ENCODE measurements at regions not wholly inside any gene's neighbourhood (a gene's known extent, or its start where the extent isn't known, plus 50 kb on each side); places are given as distances from the start of the nearest gene placed in this dataset.
"Not testable (repeated sequence)": the region's sequence is repeated elsewhere in the genome, so short reads cannot be mapped to it uniquely, and the experiment has no call there.

DNA sequence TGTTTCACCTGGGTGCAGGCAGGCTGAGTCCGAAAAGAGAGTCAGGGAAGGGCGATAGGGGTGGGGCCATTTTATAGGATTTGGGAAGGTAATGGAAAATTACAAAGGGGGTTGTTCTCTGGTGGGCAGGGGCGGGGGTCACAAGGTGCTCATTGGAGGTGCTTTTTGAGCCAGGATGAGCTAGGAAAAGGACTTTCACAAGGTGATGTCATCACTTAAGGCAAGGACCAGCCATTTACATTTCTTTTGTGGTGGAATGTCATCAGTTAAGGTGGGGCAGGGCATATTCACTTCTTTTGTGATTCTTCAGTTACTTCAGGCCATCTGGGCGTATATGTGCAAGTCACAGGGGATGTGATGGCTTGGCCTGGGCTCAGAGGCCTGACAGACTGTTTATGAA is 1040.0 kb downstream of the TAF11L14 start:
- TF ChIP-seq, protein P1, sequence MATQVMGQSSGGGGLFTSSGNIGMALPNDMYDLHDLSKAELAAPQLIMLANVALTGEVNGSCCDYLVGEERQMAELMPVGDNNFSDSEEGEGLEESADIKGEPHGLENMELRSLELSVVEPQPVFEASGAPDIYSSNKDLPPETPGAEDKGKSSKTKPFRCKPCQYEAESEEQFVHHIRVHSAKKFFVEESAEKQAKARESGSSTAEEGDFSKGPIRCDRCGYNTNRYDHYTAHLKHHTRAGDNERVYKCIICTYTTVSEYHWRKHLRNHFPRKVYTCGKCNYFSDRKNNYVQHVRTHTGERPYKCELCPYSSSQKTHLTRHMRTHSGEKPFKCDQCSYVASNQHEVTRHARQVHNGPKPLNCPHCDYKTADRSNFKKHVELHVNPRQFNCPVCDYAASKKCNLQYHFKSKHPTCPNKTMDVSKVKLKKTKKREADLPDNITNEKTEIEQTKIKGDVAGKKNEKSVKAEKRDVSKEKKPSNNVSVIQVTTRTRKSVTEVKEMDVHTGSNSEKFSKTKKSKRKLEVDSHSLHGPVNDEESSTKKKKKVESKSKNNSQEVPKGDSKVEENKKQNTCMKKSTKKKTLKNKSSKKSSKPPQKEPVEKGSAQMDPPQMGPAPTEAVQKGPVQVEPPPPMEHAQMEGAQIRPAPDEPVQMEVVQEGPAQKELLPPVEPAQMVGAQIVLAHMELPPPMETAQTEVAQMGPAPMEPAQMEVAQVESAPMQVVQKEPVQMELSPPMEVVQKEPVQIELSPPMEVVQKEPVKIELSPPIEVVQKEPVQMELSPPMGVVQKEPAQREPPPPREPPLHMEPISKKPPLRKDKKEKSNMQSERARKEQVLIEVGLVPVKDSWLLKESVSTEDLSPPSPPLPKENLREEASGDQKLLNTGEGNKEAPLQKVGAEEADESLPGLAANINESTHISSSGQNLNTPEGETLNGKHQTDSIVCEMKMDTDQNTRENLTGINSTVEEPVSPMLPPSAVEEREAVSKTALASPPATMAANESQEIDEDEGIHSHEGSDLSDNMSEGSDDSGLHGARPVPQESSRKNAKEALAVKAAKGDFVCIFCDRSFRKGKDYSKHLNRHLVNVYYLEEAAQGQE (IDR thresholded peaks at IDR 0.05; ENCODE audit: unreplicated experiment), result not testable (repeated sequence)
- peak; percentile 39; the same call in 1 of the 2 replicates for TF ChIP-seq POLR2AphosphoS5 (IDR thresholded peaks at IDR 0.05; ENCODE audit: low read depth)
- TF ChIP-seq EZH2 (IDR thresholded peaks at IDR 0.05; ENCODE audit: low read depth, unreplicated experiment); EZH2phosphoT487 (IDR thresholded peaks at IDR 0.05; ENCODE audit: unreplicated experiment); JUNB (IDR thresholded peaks at IDR 0.05; ENCODE audit: unreplicated experiment): not testable (repeated sequence)
- TF ChIP-seq, protein P2, sequence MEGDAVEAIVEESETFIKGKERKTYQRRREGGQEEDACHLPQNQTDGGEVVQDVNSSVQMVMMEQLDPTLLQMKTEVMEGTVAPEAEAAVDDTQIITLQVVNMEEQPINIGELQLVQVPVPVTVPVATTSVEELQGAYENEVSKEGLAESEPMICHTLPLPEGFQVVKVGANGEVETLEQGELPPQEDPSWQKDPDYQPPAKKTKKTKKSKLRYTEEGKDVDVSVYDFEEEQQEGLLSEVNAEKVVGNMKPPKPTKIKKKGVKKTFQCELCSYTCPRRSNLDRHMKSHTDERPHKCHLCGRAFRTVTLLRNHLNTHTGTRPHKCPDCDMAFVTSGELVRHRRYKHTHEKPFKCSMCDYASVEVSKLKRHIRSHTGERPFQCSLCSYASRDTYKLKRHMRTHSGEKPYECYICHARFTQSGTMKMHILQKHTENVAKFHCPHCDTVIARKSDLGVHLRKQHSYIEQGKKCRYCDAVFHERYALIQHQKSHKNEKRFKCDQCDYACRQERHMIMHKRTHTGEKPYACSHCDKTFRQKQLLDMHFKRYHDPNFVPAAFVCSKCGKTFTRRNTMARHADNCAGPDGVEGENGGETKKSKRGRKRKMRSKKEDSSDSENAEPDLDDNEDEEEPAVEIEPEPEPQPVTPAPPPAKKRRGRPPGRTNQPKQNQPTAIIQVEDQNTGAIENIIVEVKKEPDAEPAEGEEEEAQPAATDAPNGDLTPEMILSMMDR (conservative IDR thresholded peaks at IDR 0.05; ENCODE audit: low read depth in 2 of 2), result not testable (repeated sequence)
- TF ChIP-seq CREB1 (CRISPR knock-in tag; IDR thresholded peaks at IDR 0.05; ENCODE audit: low read depth), result 0 out of 2 replicates have a peak, but pooled peaks have one; percentile 22
